ENCODE measurements at regions not wholly inside any gene's neighbourhood (a gene's known extent, or its start where the extent isn't known, plus 50 kb on each side); places are given as distances from the start of the nearest gene placed in this dataset.

DNA sequence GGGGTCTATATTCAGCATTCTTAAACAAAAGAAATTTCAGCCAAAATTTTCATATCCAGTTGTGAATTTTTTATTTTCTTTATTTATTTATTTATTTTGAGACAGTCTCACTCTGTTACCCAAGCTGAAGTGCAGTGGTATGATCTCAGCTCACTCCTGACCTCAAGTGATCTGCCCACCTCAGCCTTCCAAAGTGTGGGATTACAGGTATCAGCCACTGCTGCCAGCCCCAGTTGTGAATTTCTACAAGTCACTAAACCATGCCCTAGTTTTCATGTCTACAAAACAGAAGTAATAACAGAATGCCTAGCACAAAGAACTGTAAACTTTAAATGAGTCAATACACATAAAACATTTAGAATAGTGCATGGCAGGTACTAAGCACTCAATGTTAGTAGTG lies 254.2 kb downstream of the C12orf50 start:
- H3K9me3 Mint-ChIP-seq: no peaks in the 10 kb centered on the region
- Histone ChIP-seq H3K4ac (ENCODE audit: low read depth, low read length) (no peak overlapping the region), H2AK5ac (ENCODE audit: insufficient read length, low read length) (no peak overlapping the region), H3K14ac (ENCODE audit: insufficient read depth, low read length) (no peak overlapping the region), H3K4me1 (ENCODE audit: insufficient read depth, low read length) (no peaks in the 10 kb centered on the region), H2BK20ac (ENCODE audit: low read depth, low read length, poor library complexity, severe bottlenecking) (no peak overlapping the region), H3T11ph (ENCODE audit: low read length) (no peak overlapping the region), H3K23me2 (ENCODE audit: insufficient read length, low read depth, low read length, poor library complexity, severe bottlenecking) (no peaks in the 10 kb centered on the region), H3K18ac (ENCODE audit: insufficient read length, low read depth, low read length) (no peak overlapping the region), H4K91ac (ENCODE audit: insufficient read length, low read depth, low read length) (no peak overlapping the region), H2BK15ac (ENCODE audit: low read depth, low read length) (no peak overlapping the region), H3K56ac (ENCODE audit: insufficient read length, low read depth, low read length) (no peak overlapping the region), H2BK120ac (ENCODE audit: low read depth, low read length, poor library complexity, severe bottlenecking) (no peak overlapping the region), H3K23ac (ENCODE audit: insufficient read length, low read depth, low read length) (no peak overlapping the region), H3K79me1 (ENCODE audit: insufficient read depth, low read depth, low read length, poor library complexity, severe bottlenecking) (no peaks in the 10 kb centered on the region), H3K4me2 (ENCODE audit: insufficient read depth, insufficient read length, low read length) (no peak overlapping the region), H4K5ac (ENCODE audit: insufficient read length, low read depth, low read length) (no peak overlapping the region), H4K20me1 (ENCODE audit: control insufficient read depth, insufficient read depth, insufficient read length) (no peaks in the 10 kb centered on the region), H3K79me2 (ENCODE audit: insufficient read depth, low read length) (no peaks in the 10 kb centered on the region), H4K8ac (replicated peaks; ENCODE audit: insufficient read length, low read depth, low read length) (no peak overlapping the region), H2BK12ac (ENCODE audit: insufficient read length, low read depth, low read length) (no peak overlapping the region), H3K9ac (ENCODE audit: extremely low read depth, insufficient read length, low read length) (no peak overlapping the region), H3K27ac (ENCODE audit: insufficient read length, low read depth, low read length) (no peak overlapping the region), H3K27me3 (ENCODE audit: insufficient read depth, low read length) (no peaks in the 10 kb centered on the region), H2BK5ac (ENCODE audit: insufficient read length, low read length) (no peak overlapping the region), H2AFZ (ENCODE audit: low read length) (no peak overlapping the region), H3K9me3 (ENCODE audit: control insufficient read depth, low read depth, low read length) (no peaks in the 10 kb centered on the region)
- H3K27me3 Mint-ChIP-seq (ENCODE audit: low read depth): no peaks in the 10 kb centered on the region
- H3K4me1 Mint-ChIP-seq: no peaks in the 10 kb centered on the region
- no peak overlapping the region for H3K27ac Mint-ChIP-seq
- H3K36me3 Mint-ChIP-seq (ENCODE audit: insufficient read depth in 1 of 3, low read depth in 3 of 3): no peaks in the 10 kb centered on the region
- no peak for DNase-seq
- H3K4me3 Mint-ChIP-seq: no peak overlapping the region
- TF ChIP-seq, protein P1, sequence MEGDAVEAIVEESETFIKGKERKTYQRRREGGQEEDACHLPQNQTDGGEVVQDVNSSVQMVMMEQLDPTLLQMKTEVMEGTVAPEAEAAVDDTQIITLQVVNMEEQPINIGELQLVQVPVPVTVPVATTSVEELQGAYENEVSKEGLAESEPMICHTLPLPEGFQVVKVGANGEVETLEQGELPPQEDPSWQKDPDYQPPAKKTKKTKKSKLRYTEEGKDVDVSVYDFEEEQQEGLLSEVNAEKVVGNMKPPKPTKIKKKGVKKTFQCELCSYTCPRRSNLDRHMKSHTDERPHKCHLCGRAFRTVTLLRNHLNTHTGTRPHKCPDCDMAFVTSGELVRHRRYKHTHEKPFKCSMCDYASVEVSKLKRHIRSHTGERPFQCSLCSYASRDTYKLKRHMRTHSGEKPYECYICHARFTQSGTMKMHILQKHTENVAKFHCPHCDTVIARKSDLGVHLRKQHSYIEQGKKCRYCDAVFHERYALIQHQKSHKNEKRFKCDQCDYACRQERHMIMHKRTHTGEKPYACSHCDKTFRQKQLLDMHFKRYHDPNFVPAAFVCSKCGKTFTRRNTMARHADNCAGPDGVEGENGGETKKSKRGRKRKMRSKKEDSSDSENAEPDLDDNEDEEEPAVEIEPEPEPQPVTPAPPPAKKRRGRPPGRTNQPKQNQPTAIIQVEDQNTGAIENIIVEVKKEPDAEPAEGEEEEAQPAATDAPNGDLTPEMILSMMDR (conservative IDR thresholded peaks at IDR 0.05): no peak
